ENCODE measurements at regions not wholly inside any gene's neighbourhood (a gene's known extent, or its start where the extent isn't known, plus 50 kb on each side); places are given as distances from the start of the nearest gene placed in this dataset.

- Histone ChIP-seq H3K27me3 (ENCODE audit: control insufficient read depth, insufficient read depth, low read length, poor library complexity, severe bottlenecking) (no peaks in the 10 kb centered on the region), H3K4me1 (ENCODE audit: control insufficient read depth, insufficient read depth, low read length) (no peaks in the 10 kb centered on the region), H3K27ac (ENCODE audit: low read depth, low read length) (no peak overlapping the region), H3K4me3 (ENCODE audit: low read length) (no peak overlapping the region), H3K9ac (ENCODE audit: extremely low read depth, low read length, poor library complexity, severe bottlenecking) (no peak overlapping the region), H3K9me3 (ENCODE audit: control insufficient read depth, low read length) (no peaks in the 10 kb centered on the region), H3K36me3 (ENCODE audit: control insufficient read depth, insufficient read depth, low read length) (no peaks in the 10 kb centered on the region)
- Mint-ChIP-seq H3K9me3 (peaks cover 5% of the 10 kb centered on the region), H3K4me3 (no peak overlapping the region), H3K27me3 (ENCODE audit: insufficient read depth) (peaks cover 3% of the 10 kb centered on the region), H3K4me1 (no peaks in the 10 kb centered on the region), H3K36me3 (ENCODE audit: low read depth) (no peaks in the 10 kb centered on the region), H3K27ac (no peak overlapping the region)
- whole genome bisulfite sequencing, 2 experiments (ENCODE audit: insufficient coverage in 1 of 2, insufficient read length in 1 of 2) = 91 to 100% methylated on average over 1 of the region's 1 CpG
- DNase-seq = no peak
- TF ChIP-seq, protein P1, sequence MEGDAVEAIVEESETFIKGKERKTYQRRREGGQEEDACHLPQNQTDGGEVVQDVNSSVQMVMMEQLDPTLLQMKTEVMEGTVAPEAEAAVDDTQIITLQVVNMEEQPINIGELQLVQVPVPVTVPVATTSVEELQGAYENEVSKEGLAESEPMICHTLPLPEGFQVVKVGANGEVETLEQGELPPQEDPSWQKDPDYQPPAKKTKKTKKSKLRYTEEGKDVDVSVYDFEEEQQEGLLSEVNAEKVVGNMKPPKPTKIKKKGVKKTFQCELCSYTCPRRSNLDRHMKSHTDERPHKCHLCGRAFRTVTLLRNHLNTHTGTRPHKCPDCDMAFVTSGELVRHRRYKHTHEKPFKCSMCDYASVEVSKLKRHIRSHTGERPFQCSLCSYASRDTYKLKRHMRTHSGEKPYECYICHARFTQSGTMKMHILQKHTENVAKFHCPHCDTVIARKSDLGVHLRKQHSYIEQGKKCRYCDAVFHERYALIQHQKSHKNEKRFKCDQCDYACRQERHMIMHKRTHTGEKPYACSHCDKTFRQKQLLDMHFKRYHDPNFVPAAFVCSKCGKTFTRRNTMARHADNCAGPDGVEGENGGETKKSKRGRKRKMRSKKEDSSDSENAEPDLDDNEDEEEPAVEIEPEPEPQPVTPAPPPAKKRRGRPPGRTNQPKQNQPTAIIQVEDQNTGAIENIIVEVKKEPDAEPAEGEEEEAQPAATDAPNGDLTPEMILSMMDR (conservative IDR thresholded peaks at IDR 0.05) = no peak
Observed at GRCh38 chr7:24017519-24017918, 266.5 kb upstream of the NPY start.

- H3K4me1 Mint-ChIP-seq = no peaks in the 10 kb centered on the region
- H3K4me3 Mint-ChIP-seq = no peak overlapping the region
- TF ChIP-seq, protein P1 (conservative IDR thresholded peaks at IDR 0.05) = no peak
- H3K36me3 ChIP-seq (ENCODE audit: control insufficient read depth, insufficient read depth, low read length) = no peaks in the 10 kb centered on the region
- no peak overlapping the region for H3K4me3 ChIP-seq (ENCODE audit: low read length)
- no peak overlapping the region for H3K27ac ChIP-seq (ENCODE audit: low read depth, low read length)
- H3K4me1 ChIP-seq (ENCODE audit: control insufficient read depth, insufficient read depth, low read length) = no peaks in the 10 kb centered on the region
- no peaks in the 10 kb centered on the region for H3K9me3 ChIP-seq (ENCODE audit: control insufficient read depth, low read length)
- H3K36me3 Mint-ChIP-seq (ENCODE audit: low read depth) = no peaks in the 10 kb centered on the region
- no peaks in the 10 kb centered on the region for H3K27me3 Mint-ChIP-seq (ENCODE audit: insufficient read depth)
- H3K27ac Mint-ChIP-seq = no peak overlapping the region
- 91% methylated on average over 2 of the region's 2 CpGs; no CpG with 5 or more reads in 1 of the 2 experiments for WGBS, 2 experiments (ENCODE audit: insufficient coverage in 1 of 2, insufficient read length in 1 of 2)
- no peak for DNase-seq
- H3K27me3 ChIP-seq (ENCODE audit: control insufficient read depth, insufficient read depth, low read length, poor library complexity, severe bottlenecking) = no peaks in the 10 kb centered on the region
- no peaks in the 10 kb centered on the region for H3K9me3 Mint-ChIP-seq
- H3K9ac ChIP-seq (ENCODE audit: extremely low read depth, low read length, poor library complexity, severe bottlenecking) = no peak overlapping the region
Observed at GRCh38 chr7:24018331-24018730, 265.7 kb upstream of the NPY start.

DNA sequence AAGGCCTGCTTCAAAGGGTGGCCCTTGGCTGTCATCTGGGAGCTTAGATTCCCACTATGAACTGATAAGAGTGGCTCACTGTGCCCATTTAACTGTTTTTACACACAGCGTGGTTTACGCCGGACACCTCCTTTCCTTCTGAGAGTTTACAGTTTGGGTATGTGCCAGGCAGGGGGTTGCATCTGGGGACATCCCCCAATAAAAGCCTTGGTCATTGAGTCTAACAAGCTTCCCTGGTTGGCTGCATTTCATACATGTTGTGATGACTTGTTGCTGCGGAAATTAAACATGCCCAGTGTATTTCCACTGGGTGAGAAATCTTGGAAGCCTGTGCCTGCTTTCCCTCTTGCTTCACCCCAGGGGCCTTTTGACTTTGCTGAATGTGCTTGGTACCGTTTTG is 264.1 kb upstream of the NPY start:
- no peaks in the 10 kb centered on the region for H3K4me1 ChIP-seq (ENCODE audit: control insufficient read depth, insufficient read depth, low read length)
- Mint-ChIP-seq H3K27me3 (ENCODE audit: insufficient read depth) (no peaks in the 10 kb centered on the region), H3K4me1 (peaks cover 3% of the 10 kb centered on the region), H3K9me3 (no peaks in the 10 kb centered on the region), H3K4me3 (no peak overlapping the region), H3K27ac (no peak overlapping the region), H3K36me3 (ENCODE audit: low read depth) (no peaks in the 10 kb centered on the region)
- no peaks in the 10 kb centered on the region for H3K27me3 ChIP-seq (ENCODE audit: control insufficient read depth, insufficient read depth, low read length, poor library complexity, severe bottlenecking)
- H3K36me3 ChIP-seq (ENCODE audit: control insufficient read depth, insufficient read depth, low read length) = no peaks in the 10 kb centered on the region
- no peak overlapping the region for H3K4me3 ChIP-seq (ENCODE audit: low read length)
- no peak for DNase-seq
- no peaks in the 10 kb centered on the region for H3K9me3 ChIP-seq (ENCODE audit: control insufficient read depth, low read length)
- WGBS, 2 experiments (ENCODE audit: insufficient coverage in 1 of 2, insufficient read length in 1 of 2) = 93 to 100% methylated on average over 4 to 5 of the region's 5 CpGs
- no peak overlapping the region for H3K9ac ChIP-seq (ENCODE audit: extremely low read depth, low read length, poor library complexity, severe bottlenecking)
- TF ChIP-seq, protein P1 (conservative IDR thresholded peaks at IDR 0.05) = no peak
- H3K27ac ChIP-seq (ENCODE audit: low read depth, low read length) = no peak overlapping the region
